ENCODE measurements at regions not wholly inside any gene's neighbourhood (a gene's known extent, or its start where the extent isn't known, plus 50 kb on each side); places are given as distances from the start of the nearest gene placed in this dataset.

- DNase-seq (ENCODE audit: low spot score) = no peak
Observed at GRCh38 chr11:134471716-134472455, 59.8 kb upstream of the B3GAT1 start.

- DNase-seq (ENCODE audit: low spot score) = no peak
Observed at GRCh38 chr11:134471087-134471715, 59.2 kb upstream of the B3GAT1 start.

DNA sequence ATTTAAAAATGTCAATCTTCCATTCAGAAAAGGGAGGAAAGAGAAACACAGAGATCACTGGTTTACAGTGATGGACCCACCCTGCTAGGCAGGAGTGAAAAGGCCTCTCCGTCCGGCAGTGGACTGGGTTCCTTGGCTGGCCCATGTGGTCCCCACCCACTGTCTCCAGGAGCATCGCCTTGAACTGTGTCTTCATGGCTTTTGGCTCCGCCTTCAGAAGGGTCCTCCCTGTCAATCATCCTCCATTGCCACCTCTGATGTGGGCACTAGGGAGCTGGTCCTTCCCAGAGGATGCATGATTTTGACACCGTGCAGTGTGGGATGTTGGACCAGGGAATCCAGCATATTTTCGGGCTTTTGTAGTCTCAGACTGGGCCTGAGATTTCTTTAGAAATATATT is 58.2 kb upstream of the B3GAT1 start:
- no peak for DNase-seq (ENCODE audit: low spot score)

DNA sequence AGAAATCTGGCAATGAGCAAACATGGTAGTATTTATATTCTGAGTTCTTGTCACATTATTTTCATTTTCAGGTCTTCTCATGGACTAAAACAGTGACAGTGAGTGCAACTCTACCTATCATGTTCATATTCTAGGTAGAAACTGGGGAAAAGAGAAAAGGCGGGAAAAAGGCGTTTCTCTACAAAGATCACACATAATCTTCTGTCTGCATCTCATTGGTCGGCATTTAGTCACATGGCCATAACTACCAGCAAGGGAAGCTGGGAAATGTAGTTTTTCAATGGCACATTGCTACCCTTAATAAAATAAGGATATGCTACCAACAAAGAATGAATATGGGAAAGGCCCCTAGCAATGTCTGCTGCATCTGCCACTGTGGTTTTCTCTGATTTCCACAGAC is 57.6 kb upstream of the B3GAT1 start:
- peak; percentile 19 for DNase-seq (ENCODE audit: low spot score)

DNA sequence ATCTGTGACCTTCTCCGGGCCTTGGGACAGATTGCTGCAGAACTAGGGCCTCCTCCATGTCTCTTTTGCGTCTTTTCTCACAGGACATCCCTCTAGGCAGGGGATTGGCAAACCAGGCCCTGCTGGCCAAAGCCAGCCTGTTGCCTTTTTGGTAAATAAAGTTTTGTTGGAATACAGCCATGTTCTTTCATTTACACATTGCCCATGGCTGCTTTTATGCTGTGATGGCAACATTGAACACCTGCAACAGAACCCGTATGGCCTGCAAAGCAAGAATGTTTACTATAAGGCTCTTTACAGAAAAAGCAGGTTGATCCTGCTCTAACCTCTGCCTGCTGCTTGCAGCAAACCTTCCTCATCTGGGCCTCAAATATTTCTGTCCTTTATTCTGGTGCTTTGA is 56.8 kb upstream of the B3GAT1 start:
- no peak for DNase-seq (ENCODE audit: low spot score)

DNA sequence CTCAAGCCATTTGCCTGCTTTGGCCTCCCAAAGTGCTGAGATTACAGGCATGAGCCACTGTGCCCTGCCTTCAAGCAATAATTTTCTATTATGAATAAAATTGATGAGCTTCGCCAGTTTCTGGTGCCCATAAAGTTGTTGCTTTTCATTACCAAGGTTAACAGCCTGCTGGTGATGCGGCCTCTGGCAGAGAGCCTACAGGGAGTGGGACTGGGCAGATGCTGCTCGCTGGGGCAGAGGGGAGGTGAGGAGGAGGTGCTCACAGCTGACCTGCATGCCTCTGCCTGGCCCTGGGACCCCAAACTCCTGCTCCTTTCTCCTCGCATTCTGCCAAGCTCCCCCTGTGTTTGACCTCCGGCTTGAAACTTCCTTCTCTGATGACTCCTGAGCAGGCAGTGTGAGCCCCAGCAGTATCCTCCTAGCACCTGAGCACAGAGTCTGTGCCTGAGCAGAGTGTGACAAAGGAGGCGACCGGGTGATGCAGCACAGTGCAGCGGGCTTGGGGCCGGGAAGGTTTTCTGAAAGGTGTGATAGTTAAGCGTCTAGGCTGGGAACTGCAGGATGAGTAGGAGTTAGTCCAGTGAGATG is 56.1 kb upstream of the B3GAT1 start:
- DNase-seq (ENCODE audit: low spot score) = no peak

- DNase-seq (ENCODE audit: low spot score) = no peak
Observed at GRCh38 chr11:134466610-134467567, 54.8 kb upstream of the B3GAT1 start.

DNA sequence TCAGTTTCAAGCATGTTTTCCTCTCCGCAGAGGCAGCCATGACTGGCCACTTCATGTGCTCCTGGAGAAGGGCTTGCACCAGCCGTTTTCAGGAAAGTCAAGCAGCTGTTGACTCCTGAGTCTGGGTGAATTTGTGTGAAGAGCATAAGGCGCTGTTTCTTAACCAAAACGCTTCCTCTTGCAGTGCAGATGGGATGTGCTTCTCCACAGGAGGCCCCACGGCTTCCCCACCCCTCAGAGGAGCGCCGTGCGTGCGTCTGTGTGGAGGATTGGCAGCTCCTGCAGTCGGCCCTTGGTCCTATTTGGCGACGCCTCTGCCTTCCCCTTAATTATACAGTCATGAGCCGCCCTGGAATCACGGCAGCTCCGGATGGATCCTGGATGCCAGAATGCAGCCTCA is 54.1 kb upstream of the B3GAT1 start:
- no peak for DNase-seq (ENCODE audit: low spot score)

- DNase-seq (ENCODE audit: low spot score) = no peak
Observed at GRCh38 chr11:134464981-134465730, 53.1 kb upstream of the B3GAT1 start.

DNA sequence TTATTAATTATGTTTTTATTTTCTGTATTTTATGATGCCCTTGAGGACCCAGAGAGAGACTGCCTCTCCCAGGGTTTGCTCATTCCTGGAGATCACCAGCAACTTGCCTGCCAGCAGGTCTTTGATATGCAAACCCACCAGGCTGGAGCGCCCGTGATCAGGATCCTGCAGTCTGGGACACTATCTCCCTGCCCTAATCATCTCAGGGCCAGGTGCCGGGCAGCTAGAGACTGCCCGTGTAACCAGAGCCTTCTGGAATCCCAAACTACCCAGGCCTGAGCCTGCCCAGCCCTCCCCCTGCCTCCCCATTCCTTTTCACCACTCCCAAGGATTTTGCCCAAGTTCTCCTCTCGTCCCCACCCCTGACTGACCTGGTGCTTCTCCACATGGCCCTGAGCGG is 52.2 kb upstream of the B3GAT1 start:
- DNase-seq (ENCODE audit: low spot score) = no peak

DNA sequence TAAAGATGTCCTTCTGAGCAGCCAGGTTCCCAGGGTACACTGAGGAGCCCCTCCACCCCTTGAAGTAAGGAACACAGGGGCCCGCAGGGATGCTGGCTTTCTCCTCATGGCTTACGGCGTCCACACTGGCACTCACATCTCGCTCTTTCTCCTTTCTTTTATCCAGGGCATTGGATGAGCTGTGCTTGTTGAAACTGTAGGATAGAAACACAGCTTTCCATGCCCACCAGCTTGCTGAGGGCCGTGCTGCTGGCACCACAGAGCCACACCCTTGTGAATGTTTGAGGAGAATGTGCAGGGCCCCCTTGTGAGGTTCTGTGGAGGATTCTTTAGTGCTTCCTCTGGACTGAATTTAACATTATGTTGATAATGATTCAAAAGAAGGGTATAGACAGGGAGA is 51.7 kb upstream of the B3GAT1 start:
- DNase-seq (ENCODE audit: low spot score) = no peak

Measured in hepatic stellate cell (primary cell).